ENCODE measurements at regions not wholly inside any gene's neighbourhood (a gene's known extent, or its start where the extent isn't known, plus 50 kb on each side); places are given as distances from the start of the nearest gene placed in this dataset.

DNA sequence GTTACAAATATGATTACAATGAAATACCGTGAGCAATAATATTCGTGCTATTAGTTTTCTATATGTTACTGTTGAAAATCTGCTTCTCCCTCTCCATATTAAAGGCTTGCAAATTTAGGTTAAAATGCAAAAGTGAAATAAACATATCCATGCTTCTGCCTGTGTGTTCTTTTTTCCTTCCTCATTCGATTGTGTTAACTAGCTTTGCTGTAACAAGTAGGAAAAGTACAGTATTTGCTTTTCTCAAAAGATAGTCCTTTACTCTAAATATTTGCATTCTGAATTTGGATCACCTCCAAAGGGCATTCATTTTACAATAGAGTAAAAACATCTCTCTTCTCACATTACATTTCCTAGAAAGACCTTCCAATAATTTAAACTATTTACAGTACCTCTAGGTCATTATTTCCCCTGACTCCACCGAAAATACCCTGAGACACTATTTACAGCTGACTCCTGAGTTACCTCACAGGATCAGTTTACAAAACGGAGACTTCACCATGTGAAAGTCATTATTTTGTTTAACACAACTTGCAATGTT, 835.0 kb upstream of the FANCL start:
- DNase-seq (ENCODE audit: low read depth) = no peak

DNA sequence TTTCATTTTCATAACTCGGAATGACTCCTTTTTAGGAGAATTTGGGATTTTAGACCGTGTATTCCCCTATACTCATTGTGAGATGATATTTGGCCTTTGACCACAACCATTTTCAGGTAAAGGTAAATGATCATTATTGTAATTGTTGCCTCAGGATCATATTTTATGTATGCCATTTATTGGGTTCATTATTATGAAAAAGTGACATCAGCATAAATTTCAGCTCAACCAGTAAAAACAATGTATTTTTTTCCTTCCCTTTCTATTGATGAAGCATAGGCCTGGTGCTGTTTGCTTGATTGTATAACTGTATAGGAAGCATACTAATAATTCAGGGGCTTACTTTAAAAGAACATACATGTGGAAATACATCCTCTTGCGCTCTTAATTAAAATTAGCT, 832.9 kb upstream of the FANCL start:
- no peak for DNase-seq (ENCODE audit: low read depth)

DNA sequence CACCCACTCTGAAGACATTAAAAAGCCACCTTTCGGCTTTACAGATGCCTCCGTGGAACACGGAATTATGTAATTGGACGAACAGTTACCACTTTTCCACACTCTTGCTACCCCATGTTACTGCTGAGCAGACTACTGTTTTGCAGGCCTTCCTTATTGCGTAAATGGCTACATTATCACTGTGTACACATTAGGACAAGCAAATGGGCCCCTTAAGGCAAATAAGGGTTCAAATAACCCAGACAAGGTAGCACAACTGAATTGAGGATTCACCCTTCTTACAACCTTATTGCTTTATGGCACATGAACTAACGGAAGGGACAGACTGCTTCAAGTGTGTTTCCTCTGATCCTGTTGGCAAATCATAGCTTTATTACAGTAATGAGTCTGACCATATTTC, 832.2 kb upstream of the FANCL start:
- no peak for DNase-seq (ENCODE audit: low read depth)

DNA sequence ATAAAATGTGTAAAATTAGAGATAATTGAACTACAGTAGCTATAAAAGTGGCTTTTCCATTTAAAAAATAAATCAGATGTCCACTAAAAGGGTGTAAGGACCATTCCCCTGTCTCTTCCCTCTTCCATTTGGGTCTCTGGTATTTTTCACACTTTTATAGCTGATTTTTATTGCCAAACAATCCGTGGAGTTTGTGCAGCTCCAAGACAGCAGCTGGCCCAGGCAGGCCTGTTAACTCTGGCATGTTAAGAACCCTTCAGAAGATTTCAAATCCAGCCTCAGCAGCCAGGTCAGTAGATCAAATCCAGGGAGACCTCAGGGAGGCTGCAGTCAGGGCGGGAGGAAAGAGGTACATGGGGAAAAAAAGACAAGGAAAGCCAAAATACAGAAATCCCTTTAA, 827.1 kb upstream of the FANCL start:
- no peak for DNase-seq (ENCODE audit: low read depth)

- no peak for DNase-seq (ENCODE audit: low read depth)
Observed at GRCh38 chr2:59066787-59067399, 825.8 kb upstream of the FANCL start.

- no peak for DNase-seq (ENCODE audit: low read depth)
Observed at GRCh38 chr2:59047373-59047995, 806.4 kb upstream of the FANCL start.

DNA sequence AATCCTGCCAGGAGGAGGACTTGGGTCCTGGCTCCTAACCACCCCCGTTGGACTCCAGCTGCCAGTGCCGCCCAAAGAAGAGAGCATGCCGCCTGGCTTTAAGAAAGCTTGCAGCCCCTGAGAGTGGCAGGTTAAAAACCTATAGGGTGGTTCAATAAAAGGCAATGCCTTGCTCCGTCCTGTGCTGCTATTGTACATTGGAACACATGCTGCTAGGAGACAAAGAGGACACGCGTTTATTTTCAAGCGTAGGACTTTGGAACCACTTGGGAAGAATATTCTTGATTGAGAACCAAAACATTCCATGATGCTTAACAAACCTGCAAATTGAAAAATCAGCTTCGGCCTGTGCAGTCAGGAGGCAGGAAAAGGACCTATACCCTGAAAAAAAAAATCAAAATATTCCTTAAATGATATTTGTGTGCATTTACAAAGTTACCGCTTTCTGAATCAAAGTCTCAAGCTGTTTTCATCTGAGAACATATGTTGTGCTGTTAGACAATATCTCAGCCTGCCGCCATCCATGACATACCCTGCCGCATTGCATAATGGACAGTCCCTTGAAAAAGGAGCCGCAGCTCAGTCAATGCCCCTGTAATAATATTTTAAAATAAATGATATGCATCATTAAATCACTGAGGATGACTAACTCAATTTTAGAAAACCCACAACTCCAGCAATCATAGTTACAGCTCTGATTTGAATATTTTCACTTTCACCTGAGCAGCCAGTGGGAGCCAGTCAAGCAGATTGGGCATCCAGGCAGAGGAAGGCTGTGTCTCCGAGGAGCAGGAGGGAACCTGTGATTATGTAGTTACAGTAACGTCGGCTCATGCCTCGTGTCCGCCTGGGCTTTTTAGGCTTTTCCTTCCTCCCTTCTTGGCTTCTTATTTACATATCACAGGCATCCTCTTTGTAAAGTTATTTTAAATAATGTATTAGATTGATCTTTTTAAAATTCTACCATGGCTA, 805.6 kb upstream of the FANCL start:
- DNase-seq (ENCODE audit: low read depth) = no peak

GRCh38 chr2:59044736-59045135, 803.6 kb upstream of the FANCL start:
- no peak for DNase-seq (ENCODE audit: low read depth)

DNA sequence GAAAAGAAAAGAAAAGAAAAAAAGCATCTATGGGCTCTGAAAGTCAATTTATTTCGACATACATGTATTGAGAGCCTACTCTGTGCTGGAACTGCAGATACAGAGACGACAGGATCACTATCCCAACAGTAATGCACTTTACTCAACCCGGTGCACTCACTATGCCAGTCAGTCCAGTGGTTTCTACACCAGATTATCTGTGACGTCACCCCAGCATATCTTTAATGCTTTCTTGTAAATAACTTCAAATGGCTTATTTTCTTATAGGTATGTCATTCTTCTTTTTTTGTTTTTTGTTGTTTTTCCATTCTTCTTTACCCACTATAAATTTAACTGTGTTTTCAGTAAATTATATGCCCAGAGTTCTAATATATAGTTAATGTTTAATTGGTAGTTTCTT, 800.0 kb upstream of the FANCL start:
- DNase-seq (ENCODE audit: low read depth) = no peak

- DNase-seq (ENCODE audit: low read depth) = no peak
Observed at GRCh38 chr2:59034837-59035236, 793.7 kb upstream of the FANCL start.

DNA sequence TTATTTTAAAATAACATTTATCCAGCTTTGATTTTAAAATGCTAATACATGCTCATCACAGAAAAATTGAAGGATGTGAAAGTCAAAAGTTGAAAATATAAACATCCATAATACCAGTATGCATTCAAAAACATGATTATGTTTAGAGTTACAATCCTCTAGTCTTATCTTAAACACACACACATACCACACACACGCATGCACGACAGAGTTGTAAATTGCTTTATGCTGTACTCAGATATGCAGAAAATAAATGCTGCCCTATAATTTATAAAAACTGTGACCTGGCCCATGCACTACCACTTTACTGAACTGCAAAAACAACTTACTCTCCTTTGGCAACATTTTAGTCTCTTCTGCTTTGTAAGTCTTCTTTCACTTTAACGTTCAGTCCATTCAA, 793.0 kb upstream of the FANCL start:
- no peak for DNase-seq (ENCODE audit: low read depth)

DNA sequence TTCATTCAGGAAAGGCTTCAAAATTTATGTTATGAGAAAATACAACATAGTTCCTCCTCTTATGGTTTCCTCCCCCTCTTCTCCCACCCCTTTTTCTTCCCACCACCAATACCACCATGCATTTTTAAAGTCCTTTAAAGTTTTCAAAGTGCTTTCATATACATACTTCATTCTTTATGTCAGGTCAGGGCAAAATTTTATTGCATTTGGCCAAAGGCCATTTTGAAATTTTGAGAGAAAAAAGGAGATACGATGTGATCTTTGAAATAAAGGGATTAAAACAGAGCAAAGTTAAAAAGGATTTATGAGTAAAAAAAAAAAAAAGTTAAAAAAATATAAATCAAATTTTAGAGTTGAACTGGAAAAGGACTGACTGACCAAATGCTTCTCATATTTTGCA, 792.5 kb upstream of the FANCL start:
- DNase-seq (ENCODE audit: low read depth) = no peak

GRCh38 chr2:59032499-59032898, 791.4 kb upstream of the FANCL start:
- DNase-seq (ENCODE audit: low read depth) = no peak

DNA sequence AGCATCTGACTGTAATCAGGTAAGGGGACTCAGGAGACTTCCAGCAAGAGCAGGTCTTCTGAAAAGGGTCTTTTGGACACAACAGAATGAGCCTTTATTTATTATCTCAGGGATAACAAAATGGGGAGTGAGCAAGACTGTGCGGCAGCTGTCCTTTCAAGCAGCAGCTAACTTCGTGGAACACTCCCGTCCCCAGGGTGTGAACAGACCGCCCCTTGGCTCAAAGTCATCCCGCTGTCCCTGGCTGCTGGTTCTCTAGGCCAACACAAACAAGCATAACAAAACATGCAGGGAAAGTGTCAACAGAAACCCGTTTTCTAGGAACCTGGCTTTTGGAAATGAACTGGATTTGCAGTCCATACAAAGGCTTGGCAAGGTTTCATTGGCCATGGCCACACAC, 787.9 kb upstream of the FANCL start:
- no peak for DNase-seq (ENCODE audit: low read depth)

DNA sequence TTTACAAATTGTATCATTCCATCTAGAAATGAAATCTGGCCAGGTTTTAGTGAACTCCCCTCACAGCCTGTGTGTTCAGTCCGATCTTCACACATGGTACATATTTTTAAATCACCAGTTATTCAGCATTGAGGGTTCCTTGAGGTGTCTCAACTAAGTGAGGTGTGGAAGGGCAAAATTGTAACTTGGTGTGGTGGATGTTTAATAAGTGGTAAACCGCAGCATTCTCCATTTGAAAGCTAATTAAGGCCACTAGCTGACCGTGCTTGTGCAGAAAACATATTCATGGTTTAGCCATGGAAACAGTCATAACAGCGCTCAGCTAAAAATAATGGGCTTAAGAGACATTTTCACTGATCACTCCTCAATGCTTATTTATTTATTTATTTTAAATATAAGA, 786.2 kb upstream of the FANCL start:
- no peak for DNase-seq (ENCODE audit: low read depth)

- DNase-seq (ENCODE audit: low read depth) = peak; percentile 17
Observed at GRCh38 chr2:59025157-59025757, 784.1 kb upstream of the FANCL start.

DNA sequence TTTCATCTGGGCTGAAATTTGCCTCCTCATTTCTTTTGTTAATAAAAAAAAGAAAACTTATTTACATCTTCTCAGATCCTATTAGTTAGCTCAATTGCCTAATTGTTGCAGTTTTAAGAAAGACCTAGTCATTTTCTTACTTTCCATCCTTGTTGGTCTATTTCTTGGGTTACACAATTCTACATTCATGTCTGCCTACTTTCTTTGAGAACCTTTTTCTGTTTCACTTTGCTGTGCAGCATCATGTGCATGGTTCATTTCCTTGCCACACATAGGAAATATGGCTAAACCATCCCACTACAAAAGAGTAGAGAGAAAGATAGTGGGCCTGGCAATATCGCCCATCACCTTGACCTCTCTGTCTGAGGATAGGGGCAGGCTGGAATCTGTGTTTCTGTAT, 780.7 kb upstream of the FANCL start:
- no peak for DNase-seq (ENCODE audit: low read depth)

- no peak for DNase-seq (ENCODE audit: low read depth)
Observed at GRCh38 chr2:59019566-59020159, 778.5 kb upstream of the FANCL start.

DNA sequence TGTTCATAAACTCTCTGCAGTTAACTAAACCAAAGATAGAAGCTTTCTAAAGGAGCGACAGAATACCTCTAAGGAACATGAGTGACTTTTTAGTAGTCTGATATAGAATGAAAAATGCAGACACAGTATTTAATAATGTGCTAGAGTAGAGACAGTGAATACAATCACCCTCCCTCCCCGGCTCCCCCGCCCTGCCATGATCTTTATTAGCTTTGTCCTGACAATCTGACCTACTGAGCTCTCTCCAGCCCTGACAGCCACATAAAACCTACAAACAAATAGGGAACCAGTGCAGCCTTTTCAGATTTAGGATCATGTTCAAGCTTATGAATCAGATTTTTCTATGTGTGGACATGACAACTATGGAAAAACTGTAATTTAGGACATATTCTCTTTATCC, 777.6 kb upstream of the FANCL start:
- DNase-seq (ENCODE audit: low read depth) = no peak

DNA sequence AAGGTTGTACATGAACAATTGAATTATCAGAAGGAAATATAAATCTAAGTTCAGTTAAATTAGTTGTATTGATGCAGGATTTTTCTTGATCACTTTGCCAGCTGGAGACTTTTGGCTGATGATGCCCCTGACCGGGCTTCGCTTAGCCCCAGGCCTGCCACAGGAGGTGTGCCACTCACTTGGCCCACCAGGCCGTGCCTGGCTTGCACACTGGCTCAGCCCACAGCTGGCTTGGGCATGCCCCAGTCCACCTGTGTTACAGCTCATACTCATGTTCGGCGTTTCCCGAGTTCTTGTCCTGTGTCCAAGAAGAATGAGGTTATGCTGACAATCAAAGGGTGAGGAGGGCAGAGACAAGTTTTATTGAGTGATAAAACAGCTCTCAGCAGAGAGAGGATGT, 773.9 kb upstream of the FANCL start:
- DNase-seq (ENCODE audit: low read depth) = no peak

DNA sequence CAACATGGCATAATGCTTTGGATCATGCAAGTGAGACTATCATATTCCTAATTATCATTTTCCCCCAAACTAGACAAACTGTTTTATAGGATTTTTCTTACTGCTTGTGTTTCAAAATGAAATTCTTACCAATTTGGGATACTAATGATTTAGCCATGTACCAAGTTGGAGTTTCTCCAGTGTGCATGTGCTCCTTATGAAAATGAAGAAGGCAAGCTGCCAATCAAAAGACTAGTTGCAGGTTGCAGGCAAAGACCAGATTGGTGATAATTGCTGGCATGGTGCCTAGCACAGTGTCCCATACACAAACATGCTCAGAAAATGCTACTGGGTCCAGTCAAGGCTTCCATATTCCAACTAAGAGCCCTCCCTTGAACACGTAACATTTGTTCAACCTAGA, 771.8 kb upstream of the FANCL start:
- no peak for DNase-seq (ENCODE audit: low read depth)

DNA sequence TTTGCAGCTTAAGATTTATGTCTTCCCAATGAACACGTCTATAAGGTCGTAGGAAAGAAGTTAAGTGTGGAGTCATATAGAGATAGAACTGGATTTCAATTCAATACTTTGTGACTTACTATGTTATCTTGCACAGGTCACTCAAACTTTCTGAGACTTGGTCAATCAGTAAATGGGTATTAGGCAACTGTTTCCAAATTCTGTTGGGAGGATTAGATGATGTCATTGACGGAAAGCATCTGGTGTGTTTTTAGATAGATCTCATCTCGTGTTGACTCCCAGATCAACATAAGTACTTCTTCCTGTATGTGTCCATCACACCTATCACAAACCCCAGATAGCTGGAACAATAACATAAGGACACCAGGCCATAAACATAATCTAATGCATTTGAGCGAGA, 771.1 kb upstream of the FANCL start:
- DNase-seq (ENCODE audit: low read depth) = no peak

Measured in CMK (cell line).